GM19395 (cell line): ENCODE measurements at regions not wholly inside any gene's neighbourhood (a gene's known extent, or its start where the extent isn't known, plus 50 kb on each side); places are given as distances from the start of the nearest gene placed in this dataset.

ENCODE experiments used
- ATAC-seq: cut with Tn5 transposase; IDR thresholded peaks from one replicate; pipeline ENCODE4 v1.9.1; 2021; ENCODE audit warnings: mild to moderate bottlenecking, moderate library complexity; ENCODE audit not compliant: unreplicated experiment

- peak; percentile 89 for ATAC-seq
Observed at GRCh38 chr4:89438102-89438831, 130.7 kb upstream of the GPRIN3 start.

DNA sequence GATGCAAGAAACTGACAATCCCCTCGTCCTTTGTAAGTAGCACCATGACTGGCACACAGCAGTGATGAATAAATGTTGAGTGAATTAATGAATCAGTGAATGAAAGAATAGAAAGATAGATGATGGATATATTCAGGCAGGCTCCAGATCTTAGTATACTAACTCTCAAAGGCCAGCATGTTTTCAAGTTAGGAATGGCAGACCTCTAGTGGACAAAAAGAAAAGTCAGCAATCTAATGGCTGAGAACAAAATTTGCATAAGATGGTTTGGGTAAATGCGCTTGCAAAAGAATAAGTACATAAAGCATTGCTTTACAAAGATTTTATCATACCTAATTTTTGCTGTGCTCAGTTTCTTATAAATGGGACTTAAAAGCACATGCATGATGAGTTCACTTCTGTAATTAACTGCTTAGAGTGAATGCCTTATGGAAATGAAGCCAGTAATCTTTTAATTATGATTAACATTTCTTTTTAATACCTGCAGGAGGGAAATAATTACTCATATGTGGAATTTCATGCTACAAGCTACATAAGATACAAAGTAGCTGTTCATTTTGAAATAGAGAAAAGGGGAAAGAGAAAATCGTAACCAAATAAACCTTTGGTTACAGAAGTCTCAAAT, 126.9 kb upstream of the GPRIN3 start:
- ATAC-seq, result no peak

DNA sequence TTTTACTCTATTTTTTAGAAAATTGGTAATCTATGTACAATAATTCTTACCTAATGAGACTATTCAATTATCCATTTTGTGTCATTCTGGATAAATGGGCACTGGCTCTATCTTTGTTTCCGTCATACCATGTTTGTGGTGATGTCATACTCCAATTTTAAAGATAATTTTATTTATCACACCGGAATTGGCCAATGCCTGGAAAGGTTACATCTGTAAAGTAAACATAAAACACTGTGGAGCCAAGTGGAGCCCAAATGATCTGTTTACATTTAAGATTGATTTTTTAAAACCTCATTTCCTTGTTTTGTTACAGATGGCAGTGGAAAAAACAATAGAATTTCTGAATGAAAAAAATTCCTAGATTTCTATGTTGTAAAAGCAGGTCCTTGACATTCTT, 120.2 kb upstream of the GPRIN3 start:
- ATAC-seq, result no peak

DNA sequence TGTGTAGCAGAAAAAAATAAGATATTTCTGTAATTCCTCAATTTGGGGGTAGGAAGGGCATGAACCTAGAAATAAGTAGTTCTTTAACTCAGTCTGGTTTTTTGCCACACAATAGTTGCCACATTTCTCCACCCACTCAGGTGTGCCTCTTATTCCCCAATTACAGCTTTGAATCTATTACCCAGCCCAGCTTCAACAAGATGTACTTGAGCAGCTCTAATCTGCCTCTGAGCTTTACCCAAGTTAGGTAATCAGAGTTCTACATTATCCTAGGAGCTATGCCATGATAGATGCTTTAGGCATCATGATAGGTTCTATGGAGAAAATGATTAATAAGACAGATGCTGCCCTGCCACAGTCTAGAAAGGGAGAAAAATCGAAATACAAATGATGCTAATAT, 117.4 kb upstream of the GPRIN3 start:
- ATAC-seq, result no peak

- no peak for ATAC-seq
Observed at GRCh38 chr4:89422441-89422990, 114.9 kb upstream of the GPRIN3 start.

DNA sequence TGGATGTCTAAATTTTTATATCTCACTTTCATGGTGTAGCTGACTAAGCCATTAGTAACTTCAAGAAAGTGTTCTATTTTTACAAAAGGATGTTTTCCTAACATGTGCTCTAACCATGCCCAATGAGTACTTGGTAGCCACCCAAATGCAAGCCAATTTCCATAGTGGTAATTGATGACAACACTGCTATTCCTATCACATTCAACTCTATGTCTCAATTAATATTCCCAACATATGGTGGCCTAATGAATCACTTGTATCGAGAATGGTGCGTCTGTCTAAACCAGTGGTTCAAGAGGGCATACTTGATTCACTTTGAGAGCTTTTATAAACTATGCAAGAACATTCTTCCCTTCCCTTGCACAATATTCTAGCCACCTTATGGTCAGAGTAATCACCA, 112.9 kb upstream of the GPRIN3 start:
- no peak for ATAC-seq

- no peak for ATAC-seq
Observed at GRCh38 chr4:89419111-89419695, 111.6 kb upstream of the GPRIN3 start.

DNA sequence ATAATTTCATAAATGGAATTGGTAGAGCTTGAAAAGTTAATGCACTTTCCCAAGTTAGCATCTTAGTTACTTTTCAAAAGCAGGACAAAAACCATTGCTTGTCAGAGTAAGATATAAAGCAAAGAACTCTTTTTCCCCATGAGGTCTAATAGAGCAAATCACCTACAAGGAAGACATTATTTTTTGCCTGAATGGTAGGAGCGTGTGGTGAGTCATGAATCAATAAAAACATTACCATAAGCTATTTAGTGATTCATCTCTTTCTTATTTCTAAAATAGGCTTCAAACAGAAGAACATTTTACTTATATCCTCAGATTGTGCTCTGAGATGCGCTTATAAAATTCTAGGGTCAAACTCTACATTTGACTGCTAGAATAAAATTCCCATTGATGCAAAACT, 109.4 kb upstream of the GPRIN3 start:
- no peak for ATAC-seq

DNA sequence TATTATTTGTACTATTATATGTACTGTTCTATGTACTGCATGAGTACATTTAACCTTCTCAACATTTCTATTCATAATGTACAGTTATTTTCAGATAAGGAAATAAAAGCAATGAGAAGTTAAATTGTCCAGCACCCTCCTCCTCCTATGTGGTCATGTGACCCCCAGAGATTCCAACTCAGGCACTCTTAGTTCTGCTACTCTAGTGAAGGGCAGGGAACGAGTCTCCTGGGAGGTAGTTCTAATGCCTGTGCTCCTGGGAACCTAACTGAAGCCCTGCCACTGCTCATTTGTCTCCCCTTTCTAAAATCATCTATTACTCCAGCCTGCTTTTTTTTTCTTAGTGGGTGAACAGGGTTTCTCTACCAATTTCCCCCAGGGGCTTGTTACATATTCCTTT, 105.9 kb upstream of the GPRIN3 start:
- ATAC-seq, result no peak

GRCh38 chr4:89411539-89412309, 104.1 kb upstream of the GPRIN3 start:
- no peak for ATAC-seq

- no peak for ATAC-seq
Observed at GRCh38 chr4:89410687-89411086, 103.1 kb upstream of the GPRIN3 start.

- ATAC-seq, result no peak
Observed at GRCh38 chr4:89404530-89404929, 96.9 kb upstream of the GPRIN3 start.

- no peak for ATAC-seq
Observed at GRCh38 chr4:89403826-89404225, 96.2 kb upstream of the GPRIN3 start.

DNA sequence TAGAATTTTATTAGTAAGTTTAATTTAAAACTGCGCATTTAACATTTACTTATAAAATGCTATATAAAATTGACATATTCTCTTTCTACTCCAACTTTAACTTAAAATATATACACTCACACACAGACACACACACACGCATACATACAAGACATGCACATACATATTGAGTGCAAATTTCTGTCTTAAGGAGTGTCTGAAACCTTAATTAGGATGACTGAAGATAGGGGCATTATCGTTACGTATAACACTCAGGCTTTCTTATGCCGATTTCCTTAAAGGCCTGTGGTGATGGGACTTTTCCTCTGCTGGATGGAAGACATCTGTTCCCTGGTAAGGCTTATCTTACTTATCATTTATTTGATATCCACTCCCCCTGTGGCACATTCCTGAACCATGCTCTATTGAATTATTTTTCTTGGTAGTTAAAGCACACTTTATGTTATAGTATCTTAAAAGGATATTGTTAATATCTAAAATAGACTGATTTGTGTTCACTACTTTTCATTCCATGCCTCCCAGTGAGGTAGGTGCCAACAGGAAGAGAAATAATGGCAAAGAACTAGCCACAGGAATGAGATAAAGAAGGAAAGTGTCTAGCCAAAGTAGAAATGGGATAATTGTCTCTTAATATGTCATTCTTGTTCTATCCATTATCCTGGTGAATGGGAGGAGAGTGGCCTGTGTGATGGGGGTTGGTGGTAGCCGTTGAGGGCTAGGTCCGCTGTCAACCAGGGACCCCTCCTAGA, 92.9 kb upstream of the GPRIN3 start:
- ATAC-seq, result no peak

GRCh38 chr4:89398644-89399043, 91.0 kb upstream of the GPRIN3 start:
- no peak for ATAC-seq

GRCh38 chr4:89398146-89398545, 90.5 kb upstream of the GPRIN3 start:
- no peak for ATAC-seq

GRCh38 chr4:89397441-89397840, 89.8 kb upstream of the GPRIN3 start:
- no peak for ATAC-seq

DNA sequence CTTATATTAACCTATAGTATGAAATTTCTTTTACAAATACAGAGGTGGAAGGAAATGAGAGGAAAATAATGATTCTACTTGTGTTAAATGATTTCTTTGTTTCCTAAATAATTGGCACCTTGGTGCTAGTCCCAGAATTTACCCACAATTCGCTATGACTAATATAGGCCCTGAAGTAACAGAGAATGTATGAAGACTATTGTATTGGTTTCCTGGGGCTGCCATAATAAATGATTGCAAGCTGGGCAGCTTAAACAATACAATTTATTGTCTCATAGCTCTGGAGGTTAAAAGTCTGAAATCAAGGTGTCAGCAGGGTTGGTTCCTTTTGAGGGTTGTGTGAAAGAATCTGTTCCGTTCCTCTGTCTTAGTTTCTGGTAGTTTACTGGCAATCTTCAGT, 74.8 kb upstream of the GPRIN3 start:
- no peak for ATAC-seq

DNA sequence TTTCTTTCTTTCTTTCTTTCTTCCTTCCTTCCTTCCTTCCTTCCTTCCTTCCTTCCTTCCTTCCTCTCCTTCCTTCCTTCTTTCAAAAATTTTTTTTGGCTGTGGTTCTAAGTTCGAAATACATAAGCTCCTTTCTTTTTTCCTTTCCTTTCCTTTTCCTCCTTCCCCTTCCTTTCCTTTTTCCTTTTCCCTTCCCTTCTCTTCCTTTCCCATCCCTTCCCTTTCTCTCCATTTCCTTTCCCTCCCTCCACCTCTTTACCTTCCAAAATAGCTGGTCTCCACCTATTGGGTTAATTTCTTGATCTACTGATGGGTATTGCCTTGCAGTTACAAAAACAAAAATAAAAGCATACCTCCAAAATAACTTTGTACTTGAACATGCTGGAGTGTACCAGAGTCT, 73.4 kb upstream of the GPRIN3 start:
- no peak for ATAC-seq

GRCh38 chr4:89379511-89380044, 72.0 kb upstream of the GPRIN3 start:
- ATAC-seq, result no peak
